Prostate gland (tissue), 2 donors: ENCODE measurements at regions not wholly inside any gene's neighbourhood (a gene's known extent, or its start where the extent isn't known, plus 50 kb on each side); places are given as distances from the start of the nearest gene placed in this dataset.

Experiments used
- POLR2A ChIP-seq: fragments of 450-650 bp; IDR thresholded peaks from one replicate; pipeline ENCODE4 v1.6.1; 2016; ENCODE audit warnings: antibody characterized with exemption, mild to moderate bottlenecking
- POLR2AphosphoS5 ChIP-seq: sonication (generic); formaldehyde crosslinking; IDR thresholded peaks from one replicate; pipeline ENCODE4 v1.6.1; 2017; ENCODE audit warnings: antibody characterized with exemption
- TF ChIP-seq, protein P1 (sequence below), 4 experiments: fragments of 200-600 bp in 2 of 4; fragments of 450-650 bp in 2 of 4; sonication (generic) in 2 of 4; IDR thresholded peaks; 1 replicate in 3 of 4; 2 replicates in 1 of 4; pipeline ENCODE4 v1.5.1; 2016 to 2019; ENCODE audit warnings: antibody characterized with exemption in 4 of 4, mild to moderate bottlenecking in 2 of 4, moderate library complexity in 2 of 4

DNA sequence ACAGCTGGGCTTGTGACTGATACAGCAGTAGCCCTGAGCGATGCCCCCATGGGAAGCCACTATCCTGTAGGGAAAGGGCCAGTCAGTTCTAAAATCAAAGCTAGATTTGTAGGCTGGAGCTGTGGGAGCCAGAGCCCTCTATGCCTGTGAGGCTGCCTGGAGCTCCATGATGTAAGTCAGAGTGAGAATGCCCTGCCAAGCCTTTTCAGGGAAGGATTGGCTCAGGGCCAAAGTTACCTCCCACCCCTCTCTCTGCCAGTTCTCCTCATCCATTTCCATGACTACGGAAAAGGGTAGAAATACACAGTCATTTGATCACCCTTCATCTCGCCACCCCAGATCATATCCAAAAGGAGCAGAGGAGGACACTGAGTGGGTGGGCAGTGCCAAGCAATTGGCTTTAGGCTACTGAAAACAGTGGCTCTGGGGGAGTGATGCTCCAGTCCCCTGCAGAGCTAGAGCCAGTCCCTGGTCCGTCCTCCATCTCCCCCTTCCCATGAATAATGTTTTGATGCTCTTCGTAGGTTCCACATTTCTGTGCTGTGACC lies 59.5 kb upstream of the KCNA3 start:
- TF ChIP-seq, protein P1, sequence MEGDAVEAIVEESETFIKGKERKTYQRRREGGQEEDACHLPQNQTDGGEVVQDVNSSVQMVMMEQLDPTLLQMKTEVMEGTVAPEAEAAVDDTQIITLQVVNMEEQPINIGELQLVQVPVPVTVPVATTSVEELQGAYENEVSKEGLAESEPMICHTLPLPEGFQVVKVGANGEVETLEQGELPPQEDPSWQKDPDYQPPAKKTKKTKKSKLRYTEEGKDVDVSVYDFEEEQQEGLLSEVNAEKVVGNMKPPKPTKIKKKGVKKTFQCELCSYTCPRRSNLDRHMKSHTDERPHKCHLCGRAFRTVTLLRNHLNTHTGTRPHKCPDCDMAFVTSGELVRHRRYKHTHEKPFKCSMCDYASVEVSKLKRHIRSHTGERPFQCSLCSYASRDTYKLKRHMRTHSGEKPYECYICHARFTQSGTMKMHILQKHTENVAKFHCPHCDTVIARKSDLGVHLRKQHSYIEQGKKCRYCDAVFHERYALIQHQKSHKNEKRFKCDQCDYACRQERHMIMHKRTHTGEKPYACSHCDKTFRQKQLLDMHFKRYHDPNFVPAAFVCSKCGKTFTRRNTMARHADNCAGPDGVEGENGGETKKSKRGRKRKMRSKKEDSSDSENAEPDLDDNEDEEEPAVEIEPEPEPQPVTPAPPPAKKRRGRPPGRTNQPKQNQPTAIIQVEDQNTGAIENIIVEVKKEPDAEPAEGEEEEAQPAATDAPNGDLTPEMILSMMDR (IDR thresholded peaks at IDR 0.05), result no peak
- no peak for TF ChIP-seq POLR2A
- no peak for TF ChIP-seq POLR2AphosphoS5
